ENCODE measurements at regions not wholly inside any gene's neighbourhood (a gene's known extent, or its start where the extent isn't known, plus 50 kb on each side); places are given as distances from the start of the nearest gene placed in this dataset.

GRCh38 chr6:167660424-167660823 lies 166.3 kb upstream of the AFDN start:
- no peak for TF ChIP-seq ZFX (IDR thresholded peaks at IDR 0.05)
- no peak for TF ChIP-seq CTCF (conservative IDR thresholded peaks at IDR 0.05)
